Globus pallidus (tissue), 1 donor: ENCODE measurements at regions not wholly inside any gene's neighbourhood (a gene's known extent, or its start where the extent isn't known, plus 50 kb on each side); places are given as distances from the start of the nearest gene placed in this dataset.

Source experiments
- DNase-seq: peaks from one replicate; pipeline ENCODE4 v3.0.0-alpha.2; 2015; ENCODE audit warnings: low spot score

DNA sequence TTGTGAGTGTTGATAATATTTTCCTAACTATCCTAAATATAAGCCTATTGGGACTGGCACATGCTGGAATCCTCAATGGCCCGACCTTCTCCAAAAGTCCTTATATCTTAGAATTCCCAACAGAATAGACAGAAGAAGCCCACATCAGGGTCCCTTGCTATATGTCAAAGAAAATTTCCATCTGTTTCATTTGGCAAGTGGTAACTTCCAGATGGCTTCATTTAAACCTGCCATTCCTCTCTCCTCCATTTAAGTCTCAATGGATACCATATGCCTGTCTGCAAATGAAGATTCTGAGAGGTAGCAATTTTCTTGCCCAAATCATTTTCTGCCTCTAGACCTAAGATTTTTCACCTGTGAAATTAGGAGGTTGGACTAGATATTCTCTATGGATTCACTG, 73.1 kb upstream of the KCNA4 start:
- DNase-seq, result no peak

DNA sequence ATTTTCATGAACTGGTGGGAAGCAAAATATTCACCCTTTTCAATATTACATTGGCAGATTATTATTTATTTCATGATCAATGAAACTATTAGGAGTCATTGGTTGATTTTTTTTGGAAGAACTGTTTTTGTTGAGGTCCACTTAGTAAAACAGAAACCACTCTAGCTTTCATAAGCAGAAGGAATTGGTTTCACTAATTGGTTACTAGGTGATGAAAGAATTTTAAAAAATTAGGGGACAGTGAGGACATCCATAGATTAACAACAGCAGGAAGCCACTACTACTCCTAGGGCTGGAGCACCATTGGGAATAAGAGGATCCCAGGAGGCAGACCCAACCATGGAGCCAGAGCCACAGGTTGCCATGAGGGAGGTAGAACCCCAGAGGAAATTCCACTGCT, 74.4 kb upstream of the KCNA4 start:
- no peak for DNase-seq

DNA sequence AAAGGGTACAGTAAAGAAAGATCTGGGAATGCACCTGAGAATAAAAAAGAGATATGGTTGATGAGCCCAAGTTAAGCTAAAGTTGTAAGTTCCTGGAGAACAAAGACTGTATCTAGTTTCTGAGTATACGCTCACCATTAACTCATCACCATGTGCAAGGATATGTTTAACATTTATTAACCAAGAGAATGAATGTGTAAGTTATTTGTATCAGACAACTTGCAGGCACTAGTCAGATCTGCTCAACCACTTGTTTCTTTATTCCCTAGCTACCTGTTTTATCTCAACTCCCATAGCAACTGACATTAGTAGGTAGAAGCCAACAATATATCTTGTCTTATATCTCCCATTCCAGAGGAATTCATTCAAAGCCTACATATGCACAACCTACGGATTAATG, 74.9 kb upstream of the KCNA4 start:
- no peak for DNase-seq

DNA sequence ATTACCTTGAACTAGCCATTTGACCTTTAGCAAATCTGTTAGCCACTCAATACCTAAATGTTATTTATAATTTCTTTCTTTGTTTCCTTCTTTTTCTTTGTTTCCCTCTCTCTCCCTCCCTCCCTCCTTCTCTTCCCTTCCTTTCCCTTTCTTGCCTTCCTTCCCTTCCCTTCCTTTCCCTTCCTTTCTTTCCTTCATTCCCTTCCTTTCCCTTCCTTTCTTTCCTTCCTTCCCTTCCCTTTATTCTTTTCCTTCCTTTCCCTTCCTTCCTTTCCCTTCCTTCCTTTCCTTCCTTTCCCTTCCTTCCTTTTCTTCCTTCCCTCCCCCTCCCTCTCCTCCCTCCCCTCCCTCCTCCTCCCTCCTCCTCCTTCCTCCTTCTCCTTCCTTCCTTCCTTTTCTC, 75.7 kb upstream of the KCNA4 start:
- no peak for DNase-seq

DNA sequence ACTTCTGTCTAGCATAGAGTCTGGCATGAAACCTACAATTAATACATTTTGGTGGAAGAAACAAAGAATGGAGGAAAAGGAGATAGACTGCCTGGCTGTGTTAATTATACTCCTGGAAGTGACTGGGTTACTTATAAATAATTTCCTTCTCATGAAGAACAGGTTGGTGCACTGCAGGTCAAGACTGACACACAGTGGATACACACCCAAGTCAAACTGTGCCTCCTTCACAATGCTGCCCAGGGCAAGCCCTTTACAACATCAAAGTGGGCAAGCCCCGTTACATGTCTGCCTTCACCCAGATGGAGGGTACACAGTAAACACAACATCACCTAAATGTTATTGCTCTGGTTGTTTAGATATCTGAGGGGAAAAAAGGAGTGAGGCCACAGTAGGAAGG, 83.7 kb upstream of the KCNA4 start:
- DNase-seq, result no peak

DNA sequence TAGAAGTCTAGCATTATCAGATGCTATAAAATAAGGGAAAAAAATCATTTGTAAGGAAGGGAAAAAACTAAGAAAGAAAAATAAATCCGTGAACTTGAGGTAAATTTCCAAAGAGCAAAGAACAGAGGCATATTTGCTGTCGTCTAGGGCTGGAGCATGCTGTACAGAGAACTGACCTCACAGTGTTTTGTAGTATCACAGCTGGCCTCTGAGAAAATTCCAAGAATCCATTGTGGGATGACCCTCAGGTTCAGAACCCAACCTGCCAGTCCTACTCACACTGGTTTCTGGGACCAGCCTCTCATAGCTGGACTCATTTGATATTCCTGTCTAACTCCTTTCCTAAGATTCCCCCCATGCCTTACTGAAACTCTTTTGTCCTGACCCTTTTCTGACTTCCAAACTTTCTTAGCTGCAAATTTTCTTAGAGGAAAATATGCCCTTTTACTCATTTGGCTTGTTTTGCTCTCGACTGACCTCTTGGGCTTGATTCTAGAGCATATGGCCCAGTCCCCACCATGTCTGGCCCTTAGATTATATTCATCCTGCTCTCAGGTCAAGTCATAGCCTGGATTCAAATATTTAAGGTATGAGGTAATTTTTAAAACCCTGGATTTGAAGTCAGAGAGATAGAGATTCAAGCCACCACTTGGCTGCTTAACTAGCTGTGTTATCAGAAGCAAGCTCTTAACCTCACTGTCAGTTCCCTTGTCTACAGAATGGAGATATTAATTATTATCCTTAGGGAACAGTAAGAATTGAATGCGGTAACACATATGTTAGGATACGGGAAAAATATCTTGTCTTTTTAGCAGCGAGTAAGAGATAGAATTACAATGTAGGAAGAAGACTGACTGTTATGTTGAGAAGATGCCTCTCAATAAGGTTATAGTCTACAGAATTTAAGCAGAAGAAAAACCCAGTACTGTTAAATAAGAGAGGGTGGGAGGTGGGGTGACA, 89.7 kb upstream of the KCNA4 start:
- DNase-seq, result no peak

DNA sequence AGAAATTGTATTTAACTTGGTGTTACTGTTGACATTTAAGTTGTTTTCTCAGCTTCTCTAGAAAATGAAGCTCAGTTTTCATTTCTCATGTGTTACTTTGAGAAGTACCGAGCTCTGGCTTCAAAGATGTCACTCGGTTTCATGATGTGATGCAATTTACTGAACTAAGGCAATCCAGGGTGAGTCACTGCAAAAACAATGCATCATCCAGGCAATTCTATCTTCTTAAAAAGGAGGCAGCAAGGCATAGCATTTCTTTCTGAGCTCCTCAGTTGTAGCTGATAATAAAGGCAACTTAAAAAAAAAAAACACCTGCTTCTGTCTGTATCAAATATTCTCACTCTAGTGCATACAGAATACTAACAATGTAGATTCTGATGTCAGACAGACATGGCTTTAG, 91.1 kb upstream of the KCNA4 start:
- no peak for DNase-seq

DNA sequence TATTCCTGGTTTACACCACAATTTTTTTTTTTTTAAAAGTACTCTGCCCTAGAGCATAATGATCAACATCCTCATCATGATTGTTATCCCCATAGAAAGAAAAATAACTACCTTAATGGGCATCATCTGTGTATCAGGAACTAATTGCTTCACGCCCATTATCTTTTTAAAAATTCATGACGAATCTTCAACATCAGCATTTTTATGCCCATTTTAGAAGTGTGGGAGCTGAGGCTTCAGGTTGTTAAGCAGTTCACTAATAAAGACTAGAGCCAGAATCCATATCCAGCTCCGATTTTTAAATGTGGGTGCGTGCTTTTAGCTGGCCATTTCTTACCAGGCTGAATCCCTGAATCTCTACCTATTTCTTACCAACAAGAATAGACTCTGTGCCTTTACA, 92.9 kb upstream of the KCNA4 start:
- no peak for DNase-seq

DNA sequence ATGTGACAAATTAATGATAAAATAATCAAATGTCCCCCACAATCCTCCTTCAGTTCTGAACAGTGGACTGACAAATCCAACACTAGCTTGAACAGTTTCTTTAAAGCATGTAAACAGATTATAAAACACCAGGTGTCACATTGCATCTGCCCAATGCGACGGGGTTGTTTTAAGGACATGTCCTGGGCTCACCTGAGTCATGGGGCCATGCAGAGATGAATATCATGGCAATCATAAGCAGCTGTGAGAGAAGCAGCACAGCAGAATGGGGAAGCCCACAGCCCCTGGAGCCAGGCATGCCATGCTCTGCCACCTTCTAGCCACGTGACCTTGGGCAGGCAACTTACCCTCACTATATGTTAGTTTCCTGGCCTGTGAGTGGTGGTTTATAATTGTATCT, 93.9 kb upstream of the KCNA4 start:
- no peak for DNase-seq

DNA sequence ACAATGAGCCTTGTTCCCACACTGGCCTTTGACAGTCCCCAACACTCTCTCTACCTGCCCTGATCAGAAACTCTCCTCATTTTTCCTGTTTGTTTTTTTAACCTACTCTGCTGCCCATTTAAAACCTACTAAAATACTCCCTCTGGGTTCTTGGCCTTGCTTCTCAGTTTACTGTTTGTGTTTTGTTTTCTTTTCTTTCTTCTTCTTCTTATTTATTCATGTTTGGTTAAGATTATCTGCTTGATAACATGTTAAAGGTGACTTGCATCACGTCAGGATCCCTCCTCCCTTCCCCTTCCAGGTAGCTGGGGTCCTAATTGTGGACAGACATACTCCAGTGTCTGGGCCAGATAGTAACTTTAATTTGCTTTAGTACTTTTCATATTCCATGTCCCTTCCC, 95.0 kb upstream of the KCNA4 start:
- DNase-seq, result no peak

DNA sequence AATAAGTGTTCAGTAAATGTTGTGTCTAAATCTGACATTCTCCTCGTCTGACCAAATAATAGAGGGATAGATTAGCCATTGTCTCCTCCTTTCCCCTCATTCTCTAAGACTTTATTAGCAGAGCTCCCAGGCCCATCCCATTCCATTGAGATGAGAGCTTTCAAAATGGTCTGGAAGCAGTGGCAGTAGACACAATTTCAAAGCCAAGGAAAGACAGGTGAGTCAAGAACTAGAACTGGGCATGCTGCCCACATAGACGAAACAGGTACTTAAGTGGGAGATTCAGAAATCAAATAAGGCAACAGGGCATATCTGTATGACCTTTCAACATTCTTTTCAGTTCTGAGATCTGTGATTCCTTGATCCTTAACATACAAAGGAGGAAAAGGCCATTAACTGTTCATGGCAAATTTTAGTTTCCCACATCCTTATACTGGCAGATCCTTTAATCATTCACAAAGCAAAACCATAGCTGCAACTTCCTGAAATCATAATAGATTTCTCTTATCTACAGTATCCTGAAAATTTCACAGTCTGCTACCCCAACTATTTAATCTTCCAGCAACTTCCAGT, 96.6 kb upstream of the KCNA4 start:
- DNase-seq, result no peak

DNA sequence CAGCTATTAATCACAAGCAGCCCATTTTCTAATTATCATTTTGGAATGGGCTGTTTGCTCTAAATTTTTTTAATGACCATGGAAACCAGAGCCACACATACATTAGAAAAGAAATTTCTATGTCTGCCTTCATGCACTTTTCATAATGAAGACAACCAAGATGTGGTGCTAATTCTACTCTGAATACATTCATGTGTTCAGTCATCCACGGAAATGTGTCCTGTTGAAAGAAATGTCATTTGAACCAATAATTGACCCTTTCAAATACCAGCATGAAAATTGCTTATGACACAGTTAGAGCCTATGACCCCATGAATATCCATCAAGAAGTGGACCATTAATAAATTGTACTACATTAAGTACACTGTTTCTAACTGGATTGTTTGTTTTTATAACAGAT, 99.7 kb upstream of the KCNA4 start:
- no peak for DNase-seq

DNA sequence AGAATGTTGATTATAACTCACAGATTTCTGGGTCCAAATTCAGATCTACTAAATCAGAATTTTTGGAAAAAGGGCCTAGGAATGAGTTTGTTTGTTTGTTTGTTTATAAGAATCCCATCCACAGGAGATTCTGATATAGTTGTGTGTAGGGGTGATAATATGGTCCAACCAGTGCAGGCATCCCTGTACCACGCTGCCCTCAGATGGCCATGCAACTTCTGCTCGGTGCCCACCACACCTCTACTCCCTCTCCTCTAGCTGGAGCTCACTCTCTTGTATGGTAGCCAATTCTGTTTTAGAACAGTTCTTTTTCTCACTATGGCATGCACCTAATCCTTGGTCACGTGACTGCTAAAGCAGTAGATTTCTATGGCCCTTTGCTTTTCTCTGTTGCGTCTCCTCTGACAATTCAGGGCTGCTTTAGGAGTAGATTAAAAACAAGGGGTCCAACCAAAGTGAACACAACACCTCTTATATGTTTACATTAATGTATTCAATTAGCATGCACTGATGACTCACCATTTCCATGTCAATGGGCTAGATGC, 103.3 kb upstream of the KCNA4 start:
- DNase-seq, result no peak

DNA sequence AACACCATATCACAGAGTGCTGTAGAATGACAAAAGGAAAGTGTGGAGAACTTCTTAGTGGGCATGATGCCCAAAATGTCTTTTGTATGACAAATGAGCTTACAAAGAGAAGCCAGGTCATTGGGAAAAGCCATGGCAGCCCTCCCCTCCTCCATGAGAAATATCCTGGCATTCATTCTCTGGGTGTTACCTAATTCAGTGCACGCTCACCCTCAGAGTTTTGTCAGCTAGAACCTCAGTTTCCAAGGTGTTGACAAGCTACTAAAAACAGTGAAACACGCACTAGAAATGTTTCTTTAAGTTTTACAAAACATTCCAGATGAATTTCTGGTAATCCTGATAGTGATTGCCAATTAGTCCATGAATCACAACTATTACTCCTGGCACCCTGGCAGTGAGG, 105.4 kb upstream of the FSHB start:
- DNase-seq, result no peak

DNA sequence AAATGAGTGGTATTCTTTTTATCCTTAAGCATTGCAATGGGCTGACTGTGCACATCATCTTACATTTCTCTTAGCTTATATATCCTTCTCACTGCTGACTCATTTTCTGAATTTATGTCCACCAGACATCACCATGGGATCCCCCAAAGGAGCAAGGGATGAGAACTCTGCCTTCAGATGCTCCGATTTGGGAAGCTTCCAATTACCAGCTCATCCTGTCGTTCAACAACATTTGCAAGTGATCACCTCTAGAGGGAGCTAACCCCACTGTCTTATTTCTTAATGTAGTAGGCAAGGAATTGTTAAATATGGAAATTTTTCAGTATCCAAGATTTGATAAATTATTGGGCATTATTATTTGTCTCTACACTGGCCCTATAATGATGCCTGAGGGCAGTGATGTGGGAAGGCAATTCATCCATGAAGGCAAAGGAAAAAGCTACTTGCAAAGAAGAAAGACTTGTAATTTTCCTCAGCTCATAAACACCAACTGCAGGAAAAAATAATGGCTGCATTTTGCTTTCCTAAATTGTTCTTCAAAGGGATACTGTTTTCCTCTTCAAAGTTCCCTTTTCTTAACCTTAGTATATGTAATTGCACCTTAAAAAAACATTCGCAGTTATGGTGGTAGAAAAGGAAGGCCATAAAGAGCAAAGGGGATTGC, 102.4 kb upstream of the FSHB start:
- DNase-seq, result peak; percentile 43

DNA sequence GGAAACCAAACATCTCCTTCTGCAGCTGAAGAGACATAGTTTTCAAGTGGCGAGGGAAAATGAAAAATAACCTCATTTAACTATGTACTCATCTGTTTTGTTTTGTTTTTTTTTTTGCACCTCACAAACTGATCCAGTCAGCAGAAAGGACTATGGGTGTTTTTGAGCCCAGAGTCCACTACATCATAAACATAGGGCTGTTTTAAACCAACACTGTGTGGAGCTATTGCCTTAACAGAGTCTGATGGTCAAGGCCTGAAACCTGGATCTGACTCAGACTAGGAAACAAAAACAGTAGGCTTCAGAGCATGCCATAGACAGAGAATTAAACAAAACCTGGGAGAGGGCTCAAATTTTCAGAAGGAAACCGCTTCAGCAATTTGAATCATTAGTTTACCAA, 99.3 kb upstream of the FSHB start:
- no peak for DNase-seq

DNA sequence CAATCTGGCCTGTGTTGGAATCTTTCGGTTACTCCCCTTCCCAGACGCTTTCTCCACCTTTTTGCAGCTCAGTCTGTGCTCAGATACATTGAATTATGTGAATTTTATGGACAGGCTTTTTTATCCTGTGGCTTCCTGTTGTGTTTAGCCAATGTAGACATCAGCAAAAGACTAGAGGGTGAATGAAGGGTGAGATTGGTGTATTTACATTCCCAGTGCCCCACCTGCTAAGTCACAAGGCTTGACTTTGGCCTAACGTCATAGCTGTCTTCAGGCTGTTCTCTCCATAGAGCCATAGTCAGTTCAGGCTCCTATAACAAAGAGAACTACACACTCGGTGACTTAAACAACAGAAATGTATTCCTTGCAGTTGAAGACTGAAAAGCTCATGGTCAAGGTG, 97.5 kb upstream of the FSHB start:
- no peak for DNase-seq

DNA sequence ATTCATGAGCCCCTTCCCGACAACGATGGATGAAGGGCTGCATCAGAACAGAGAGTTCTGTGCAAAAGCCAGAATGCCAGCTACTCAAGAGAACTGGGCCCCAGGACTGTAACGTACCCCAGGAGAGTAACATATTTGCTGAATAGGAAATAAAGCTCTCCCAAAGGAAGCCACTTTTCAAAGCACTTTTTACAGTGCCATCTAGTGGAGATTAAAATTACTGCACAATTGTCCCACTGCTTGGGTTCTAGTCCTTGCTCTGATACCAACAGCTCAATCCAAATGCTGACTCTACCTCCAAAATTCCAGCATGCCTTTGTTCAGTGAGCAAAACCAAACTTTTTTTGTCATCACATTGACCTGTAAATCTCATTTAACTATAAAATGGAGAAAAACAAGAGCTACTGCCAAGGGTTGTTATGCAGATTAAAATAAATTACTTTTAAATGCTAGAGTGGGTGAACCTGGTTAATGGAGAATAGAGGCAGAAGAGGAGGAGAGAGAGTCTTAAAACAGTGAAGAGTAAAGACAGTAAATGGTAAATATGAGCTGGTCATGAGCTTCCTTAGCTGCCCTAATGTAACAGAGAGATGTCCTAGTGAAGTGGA, 87.6 kb upstream of the FSHB start:
- peak; percentile 11 for DNase-seq

DNA sequence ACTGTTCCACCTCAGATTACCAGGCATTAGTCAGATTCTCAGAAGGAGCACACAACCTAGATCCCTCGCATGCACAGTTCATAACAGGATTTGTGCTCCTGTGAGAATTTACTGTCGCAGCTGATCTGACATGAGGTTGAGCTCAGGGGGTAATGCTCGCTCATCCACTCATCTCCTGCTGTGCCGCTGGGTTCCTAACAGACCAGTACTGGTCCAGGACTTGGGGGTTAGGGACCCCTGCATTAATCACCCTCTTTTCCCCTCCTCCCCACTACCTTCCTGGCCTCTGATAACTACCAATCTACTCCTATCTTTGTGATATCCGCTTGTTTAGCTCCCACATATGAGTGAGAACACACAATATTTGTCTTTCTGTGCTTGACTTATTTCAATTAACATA, 83.5 kb upstream of the FSHB start:
- DNase-seq, result no peak

DNA sequence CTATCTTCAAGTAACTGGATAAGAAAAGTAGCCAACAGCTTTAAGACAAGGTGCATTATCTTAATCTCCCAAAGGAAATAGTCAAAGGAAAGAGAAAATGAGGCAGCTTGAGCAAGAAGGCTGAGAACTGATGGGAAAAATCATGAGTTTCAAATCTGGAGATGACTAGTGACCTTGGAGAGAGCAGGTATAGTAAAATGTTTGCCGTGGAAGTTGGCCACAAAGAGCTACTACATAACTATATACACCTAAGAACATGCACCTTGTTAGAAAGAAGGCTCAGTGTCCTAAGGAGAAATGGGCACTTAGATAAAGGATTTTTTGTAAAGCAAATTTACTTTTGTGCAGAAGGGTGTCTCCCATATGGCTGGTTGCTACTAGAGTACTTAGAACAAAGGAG, 80.8 kb upstream of the FSHB start:
- no peak for DNase-seq

DNA sequence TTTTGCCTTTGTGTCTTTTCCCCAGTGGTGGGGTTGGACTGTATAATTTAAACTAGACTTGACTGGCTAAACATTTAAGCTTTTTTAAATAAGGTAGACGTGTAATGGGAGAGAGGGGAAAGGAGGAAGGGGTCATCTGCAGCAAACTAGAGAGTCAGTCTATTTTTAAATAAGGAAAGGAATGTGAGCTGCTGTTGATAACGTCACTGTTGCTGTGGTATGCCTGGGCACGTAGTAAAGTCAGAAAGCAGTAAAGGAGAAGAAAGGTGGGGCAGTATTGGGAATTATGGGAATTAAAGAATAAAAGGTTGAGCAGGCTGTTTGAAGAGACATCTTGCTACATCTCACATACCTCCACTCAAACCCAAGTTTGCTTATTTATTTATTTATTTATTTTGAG, 80.4 kb upstream of the FSHB start:
- DNase-seq, result no peak

DNA sequence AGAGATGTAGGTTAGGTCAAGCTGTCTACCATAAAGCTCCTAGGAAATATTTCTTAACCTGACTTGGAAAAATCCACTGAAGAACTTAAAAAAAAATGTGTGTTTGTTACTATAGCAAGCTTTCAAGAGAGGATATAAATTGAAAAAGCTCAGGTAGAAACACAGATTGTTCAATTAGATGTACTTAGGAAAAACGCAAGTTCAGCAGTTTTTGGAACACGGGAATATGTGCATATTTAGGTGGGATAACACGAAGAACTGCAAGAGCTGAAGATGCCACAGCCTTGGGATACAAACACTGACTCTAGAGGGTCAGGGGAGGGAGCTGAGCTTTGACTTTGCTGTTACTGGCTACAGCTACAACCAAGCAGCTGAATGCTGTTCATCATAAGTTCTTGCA, 77.8 kb upstream of the FSHB start:
- DNase-seq, result no peak

DNA sequence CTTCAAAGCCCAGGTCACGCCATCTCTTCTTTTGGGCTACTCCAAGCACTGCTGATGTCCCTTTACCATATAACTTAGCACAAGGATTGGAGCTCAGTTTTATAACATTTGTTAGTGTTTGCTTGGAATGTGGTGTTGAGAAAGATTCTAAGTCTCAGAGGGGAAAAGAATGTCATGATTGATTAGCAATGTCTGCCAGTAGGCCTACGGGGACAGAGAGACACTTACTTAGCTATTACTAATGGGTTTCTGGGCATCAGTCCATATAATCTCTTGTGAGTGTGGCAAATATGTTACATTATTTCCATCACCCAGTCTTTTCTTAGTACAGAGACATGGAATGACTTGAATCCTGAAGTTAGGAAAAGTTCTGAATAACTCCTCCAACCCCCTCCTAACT, 75.4 kb upstream of the FSHB start:
- no peak for DNase-seq
